GOT3 (cell line): ENCODE measurements at regions not wholly inside any gene's neighbourhood (a gene's known extent, or its start where the extent isn't known, plus 50 kb on each side); places are given as distances from the start of the nearest gene placed in this dataset.

ENCODE experiments used
- DNase-seq: peaks from one replicate; lab custom pipeline; 2025; ENCODE audit warnings: mixed read lengths; lab: John Stamatoyannopoulos, UW

GRCh38 chr7:84677117-84677732 lies 482.6 kb upstream of the SEMA3A start:
- DNase-seq, result no peak

- no peak for DNase-seq
Observed at GRCh38 chr7:84675633-84676034, 481.0 kb upstream of the SEMA3A start.

GRCh38 chr7:84674236-84674913 lies 479.8 kb upstream of the SEMA3A start:
- DNase-seq, result no peak

GRCh38 chr7:84669177-84669732 lies 474.7 kb upstream of the SEMA3A start:
- no peak for DNase-seq

GRCh38 chr7:84668116-84668515 lies 473.5 kb upstream of the SEMA3A start:
- no peak for DNase-seq

GRCh38 chr7:84666651-84667050 lies 472.1 kb upstream of the SEMA3A start:
- DNase-seq, result no peak

GRCh38 chr7:84665339-84665738 lies 470.8 kb upstream of the SEMA3A start:
- no peak for DNase-seq

- DNase-seq, result no peak
Observed at GRCh38 chr7:84664626-84665025, 470.0 kb upstream of the SEMA3A start.

GRCh38 chr7:84663224-84663623 lies 468.6 kb upstream of the SEMA3A start:
- no peak for DNase-seq

- DNase-seq, result no peak
Observed at GRCh38 chr7:84658286-84658685, 463.7 kb upstream of the SEMA3A start.

- no peak for DNase-seq
Observed at GRCh38 chr7:84654273-84654672, 459.7 kb upstream of the SEMA3A start.

GRCh38 chr7:84651876-84652275 lies 457.3 kb upstream of the SEMA3A start:
- no peak for DNase-seq

GRCh38 chr7:84647797-84648757 lies 453.5 kb upstream of the SEMA3A start:
- DNase-seq, result no peak

GRCh38 chr7:84642611-84643010 lies 448.0 kb upstream of the SEMA3A start:
- no peak for DNase-seq

- no peak for DNase-seq
Observed at GRCh38 chr7:84640637-84641036, 446.0 kb upstream of the SEMA3A start.

- no peak for DNase-seq
Observed at GRCh38 chr7:84638339-84638697, 443.7 kb upstream of the SEMA3A start.

GRCh38 chr7:84637568-84638338 lies 443.2 kb upstream of the SEMA3A start:
- no peak for DNase-seq

- no peak for DNase-seq
Observed at GRCh38 chr7:84631913-84632312, 437.3 kb upstream of the SEMA3A start.

GRCh38 chr7:84629640-84630318 lies 435.2 kb upstream of the SEMA3A start:
- DNase-seq, result no peak

GRCh38 chr7:84629216-84629615 lies 434.6 kb upstream of the SEMA3A start:
- DNase-seq, result no peak

- no peak for DNase-seq
Observed at GRCh38 chr7:84627250-84627649, 432.7 kb upstream of the SEMA3A start.
